SH-SY5Y (cell line): ENCODE measurements at regions not wholly inside any gene's neighbourhood (a gene's known extent, or its start where the extent isn't known, plus 50 kb on each side); places are given as distances from the start of the nearest gene placed in this dataset.

Experiments used
- GATA2 ChIP-seq: IDR thresholded peaks from 2 replicates; pipeline ENCODE4 v1.6.1; 2011; ENCODE audit warnings: mild to moderate bottlenecking, low read depth, low read length
- GATA3 ChIP-seq: IDR thresholded peaks from 2 replicates; pipeline ENCODE4 v1.6.1; 2011; ENCODE audit warnings: low read depth, mild to moderate bottlenecking, low read length, moderate library complexity

- TF ChIP-seq GATA3 (no peak), GATA2 (no peak)
These were observed 1054.8 kb downstream of the MAT2B start for GRCh38 chr5:164560216-164560615.

- no peak for TF ChIP-seq GATA3
- no peak for TF ChIP-seq GATA2
These were observed 1056.8 kb downstream of the MAT2B start for GRCh38 chr5:164561933-164562872.

- no peak for TF ChIP-seq GATA3
- no peak for TF ChIP-seq GATA2
These were observed 1058.0 kb downstream of the MAT2B start for GRCh38 chr5:164563370-164563769.

DNA sequence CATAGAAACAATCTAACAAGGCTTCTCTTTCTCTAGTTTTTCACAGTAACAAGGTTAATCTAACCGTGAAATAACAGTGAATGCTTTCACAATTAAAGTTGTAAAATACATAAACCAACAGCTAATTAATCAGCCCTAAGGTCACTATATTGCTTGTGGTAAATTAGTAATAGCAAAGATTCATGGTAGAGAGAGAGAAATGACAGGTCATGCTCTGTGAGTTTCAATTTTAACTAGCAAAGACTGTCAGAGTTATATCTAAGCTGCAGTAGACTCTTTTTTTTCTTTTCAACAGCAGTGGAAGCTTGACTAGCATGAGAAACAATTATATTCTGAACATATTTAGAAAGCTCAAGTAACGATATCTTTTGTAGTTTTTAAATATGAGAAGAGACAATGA, 1068.0 kb downstream of the MAT2B start:
- TF ChIP-seq GATA2: no peak

DNA sequence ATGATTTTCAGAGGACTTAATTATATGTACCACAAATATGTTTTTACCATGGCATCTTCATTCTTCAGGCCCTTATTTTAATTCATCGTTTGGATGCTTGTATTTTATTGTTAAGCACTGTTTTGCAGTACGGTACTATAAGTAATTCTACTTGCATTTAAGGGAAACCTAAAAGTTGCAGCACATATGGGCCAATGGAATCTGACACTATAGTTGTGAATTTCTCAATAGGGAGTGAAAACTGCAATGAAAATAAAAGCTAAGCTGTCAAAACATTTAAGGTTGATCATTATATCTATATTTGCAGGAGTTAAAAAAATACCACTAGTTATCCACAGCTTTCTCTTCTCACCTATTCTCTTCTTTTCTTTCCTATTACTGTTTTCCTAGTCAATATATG, 1071.8 kb downstream of the MAT2B start:
- TF ChIP-seq GATA3 (no peak), GATA2 (no peak)

DNA sequence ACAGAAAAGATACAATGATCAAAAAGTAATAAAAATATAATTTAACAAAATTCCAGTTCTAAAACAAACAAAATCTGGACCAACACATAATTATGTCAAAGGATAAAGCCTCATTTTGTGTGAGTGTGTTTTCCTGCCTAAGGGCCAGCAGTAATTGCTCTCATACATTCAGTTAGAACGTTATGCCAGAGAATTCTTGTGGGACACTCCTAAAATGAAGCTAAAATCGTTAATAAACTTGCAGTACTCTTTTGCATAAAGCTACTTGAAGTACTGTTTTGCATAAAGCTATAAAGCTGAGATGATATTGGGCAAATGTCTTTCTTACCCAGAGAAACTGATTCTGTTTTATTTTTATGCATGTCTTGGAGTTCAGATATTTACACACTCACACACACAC, 1072.3 kb downstream of the MAT2B start:
- TF ChIP-seq GATA3: no peak
- no peak for TF ChIP-seq GATA2

GRCh38 chr5:164578401-164578800, 1073.0 kb downstream of the MAT2B start:
- no peak for TF ChIP-seq GATA3
- no peak for TF ChIP-seq GATA2

GRCh38 chr5:164578911-164579310, 1073.5 kb downstream of the MAT2B start:
- TF ChIP-seq GATA3 (peak; percentile 93), GATA2 (peak; percentile 90)

- TF ChIP-seq GATA3: peak; percentile 81
- no peak for TF ChIP-seq GATA2
These were observed 1074.7 kb downstream of the MAT2B start for GRCh38 chr5:164580155-164580554.

GRCh38 chr5:164581889-164582288, 1076.5 kb downstream of the MAT2B start:
- TF ChIP-seq GATA2: no peak
- TF ChIP-seq GATA3: no peak

GRCh38 chr5:164593982-164594381, 1088.6 kb downstream of the MAT2B start:
- no peak for TF ChIP-seq GATA2
- no peak for TF ChIP-seq GATA3

GRCh38 chr5:164597293-164597900, 1092.0 kb downstream of the MAT2B start:
- TF ChIP-seq GATA2: no peak
- TF ChIP-seq GATA3: no peak

DNA sequence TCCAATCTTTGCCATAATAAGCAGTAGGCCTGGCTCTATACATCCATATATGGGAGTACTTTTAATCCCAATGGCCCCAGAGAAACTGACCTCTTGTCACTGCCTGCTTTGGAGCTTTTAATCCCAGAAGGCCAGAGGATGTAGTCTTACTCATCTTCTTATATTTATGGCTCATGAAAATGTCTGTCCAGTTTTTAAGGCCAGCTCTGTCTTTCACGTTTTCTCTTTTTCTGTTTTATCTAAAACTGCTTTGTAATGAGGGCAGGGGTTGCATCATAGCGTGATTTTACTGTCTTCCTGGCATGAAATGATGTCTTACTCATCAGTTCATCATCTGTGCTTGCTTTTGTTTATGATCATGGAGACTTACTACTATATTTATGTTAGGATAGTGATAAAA, 1094.9 kb downstream of the MAT2B start:
- no peak for TF ChIP-seq GATA3
- TF ChIP-seq GATA2: no peak

- no peak for TF ChIP-seq GATA3
- no peak for TF ChIP-seq GATA2
These were observed 1095.6 kb downstream of the MAT2B start for GRCh38 chr5:164600929-164601535.

GRCh38 chr5:164608507-164608906, 1103.1 kb downstream of the MAT2B start:
- TF ChIP-seq GATA3: no peak
- TF ChIP-seq GATA2: no peak
